Brain microvascular endothelial cell (primary cell): ENCODE measurements at regions not wholly inside any gene's neighbourhood (a gene's known extent, or its start where the extent isn't known, plus 50 kb on each side); places are given as distances from the start of the nearest gene placed in this dataset.

Source experiments
- DNase-seq: peaks from one replicate; pipeline ENCODE4 v3.0.0-alpha.2; 2020
- H3K27ac ChIP-seq: fragments of 250-450 bp; sonication (Bioruptor Pico); 2 replicates; pipeline ENCODE4 v1.5.1; 2020; ENCODE audit warnings: mild to moderate bottlenecking, moderate library complexity
- H3K27me3 ChIP-seq: fragments of 250-450 bp; sonication (Bioruptor Pico); replicated peaks from 2 replicates; pipeline ENCODE4 v1.5.1; 2020; ENCODE audit warnings: mild to moderate bottlenecking
- H3K36me3 ChIP-seq: fragments of 250-450 bp; sonication (Bioruptor Pico); replicated peaks from 2 replicates; pipeline ENCODE4 v1.5.1; 2020; ENCODE audit warnings: mild to moderate bottlenecking
- H3K4me3 ChIP-seq: 2 replicates; pipeline ENCODE4 v1.5.1; 2011; ENCODE audit warnings: low read depth, mild to moderate bottlenecking, control low read depth, low read length, moderate library complexity
- in situ Hi-C: cut with HindIII; loops from 2 replicates; pipeline ENCODE4 v1.10.0; 2017; ENCODE audit warnings: low sequenced_read_pairs, low pct_ligation_motif_present
- TF ChIP-seq, protein P1 (sequence below): IDR thresholded peaks from 2 replicates; pipeline ENCODE4 v1.5.1; 2011; ENCODE audit warnings: low read depth, mild to moderate bottlenecking, moderate library complexity, low read length, control low read depth, inconsistent platforms; ENCODE audit errors: missing control alignments

- H3K4me3 ChIP-seq, result no peak overlapping the region
- in situ Hi-C loops, result no loop called here
- H3K27me3 ChIP-seq, result no peaks in the 10 kb centered on the region
- DNase-seq, result no peak
- no peaks in the 10 kb centered on the region for H3K36me3 ChIP-seq
- H3K27ac ChIP-seq, result no peak overlapping the region
- TF ChIP-seq, protein P1, sequence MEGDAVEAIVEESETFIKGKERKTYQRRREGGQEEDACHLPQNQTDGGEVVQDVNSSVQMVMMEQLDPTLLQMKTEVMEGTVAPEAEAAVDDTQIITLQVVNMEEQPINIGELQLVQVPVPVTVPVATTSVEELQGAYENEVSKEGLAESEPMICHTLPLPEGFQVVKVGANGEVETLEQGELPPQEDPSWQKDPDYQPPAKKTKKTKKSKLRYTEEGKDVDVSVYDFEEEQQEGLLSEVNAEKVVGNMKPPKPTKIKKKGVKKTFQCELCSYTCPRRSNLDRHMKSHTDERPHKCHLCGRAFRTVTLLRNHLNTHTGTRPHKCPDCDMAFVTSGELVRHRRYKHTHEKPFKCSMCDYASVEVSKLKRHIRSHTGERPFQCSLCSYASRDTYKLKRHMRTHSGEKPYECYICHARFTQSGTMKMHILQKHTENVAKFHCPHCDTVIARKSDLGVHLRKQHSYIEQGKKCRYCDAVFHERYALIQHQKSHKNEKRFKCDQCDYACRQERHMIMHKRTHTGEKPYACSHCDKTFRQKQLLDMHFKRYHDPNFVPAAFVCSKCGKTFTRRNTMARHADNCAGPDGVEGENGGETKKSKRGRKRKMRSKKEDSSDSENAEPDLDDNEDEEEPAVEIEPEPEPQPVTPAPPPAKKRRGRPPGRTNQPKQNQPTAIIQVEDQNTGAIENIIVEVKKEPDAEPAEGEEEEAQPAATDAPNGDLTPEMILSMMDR, result no peak
These were observed 190.6 kb downstream of the MFSD1 start for GRCh38 chr3:158992463-158992862.

DNA sequence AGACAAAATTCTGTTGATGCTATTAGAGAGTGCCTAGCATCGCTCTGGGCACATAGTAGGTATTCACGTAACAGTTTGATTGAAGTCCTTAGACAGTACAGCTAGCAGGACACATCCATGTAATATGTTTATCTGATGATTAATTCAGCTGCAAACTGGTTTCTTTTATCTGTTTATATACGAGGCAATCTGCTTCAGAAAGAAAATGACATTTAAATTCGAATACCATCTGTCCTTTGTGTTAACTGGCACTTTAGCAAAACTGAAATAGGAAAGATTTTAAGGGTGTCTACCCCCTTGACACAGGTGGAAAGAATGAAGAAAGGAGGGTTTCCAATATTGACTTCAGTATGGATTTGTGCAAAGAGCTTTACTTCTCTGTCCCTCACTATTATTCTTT lies 192.5 kb downstream of the MFSD1 start:
- H3K4me3 ChIP-seq, result no peak overlapping the region
- H3K27ac ChIP-seq, result no peak overlapping the region
- no peaks in the 10 kb centered on the region for H3K27me3 ChIP-seq
- no peak for DNase-seq
- TF ChIP-seq, protein P1, result no peak
- no peaks in the 10 kb centered on the region for H3K36me3 ChIP-seq
- in situ Hi-C loops, result no loop called here

DNA sequence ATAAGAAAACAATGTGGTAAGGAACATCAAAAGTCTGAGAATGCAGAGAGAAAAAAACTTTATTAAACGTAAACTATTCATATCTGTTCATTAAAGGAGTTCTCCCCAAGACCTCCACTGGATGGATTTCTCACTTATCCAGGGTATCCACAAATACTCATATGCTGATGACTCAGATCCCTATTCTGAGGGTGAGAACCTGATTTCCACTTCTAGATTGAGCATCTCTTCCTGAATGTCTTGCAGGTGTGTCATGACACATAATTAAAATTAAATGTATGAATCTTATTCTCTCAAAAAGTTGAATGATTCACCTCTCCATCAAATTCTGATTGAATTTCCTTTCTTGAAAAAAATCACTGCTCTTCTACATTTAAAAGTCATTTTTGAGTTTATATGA lies 199.9 kb downstream of the MFSD1 start:
- in situ Hi-C loops, result no loop called here
- DNase-seq, result no peak
- H3K27me3 ChIP-seq, result no peaks in the 10 kb centered on the region
- no peak overlapping the region for H3K27ac ChIP-seq
- TF ChIP-seq, protein P1, result no peak
- no peak overlapping the region for H3K4me3 ChIP-seq
- H3K36me3 ChIP-seq, result no peaks in the 10 kb centered on the region

- Histone ChIP-seq H3K36me3 (no peaks in the 10 kb centered on the region), H3K27me3 (no peaks in the 10 kb centered on the region), H3K4me3 (no peak overlapping the region), H3K27ac (no peak overlapping the region)
- in situ Hi-C loops, result no loop called here
- TF ChIP-seq, protein P1, result no peak
- no peak for DNase-seq
These were observed 203.3 kb downstream of the MFSD1 start for GRCh38 chr3:159005137-159005536.

GRCh38 chr3:159007331-159007730 lies 205.5 kb downstream of the MFSD1 start:
- TF ChIP-seq, protein P1, result no peak
- Histone ChIP-seq H3K27me3 (no peaks in the 10 kb centered on the region), H3K4me3 (no peak overlapping the region), H3K36me3 (no peaks in the 10 kb centered on the region), H3K27ac (no peak overlapping the region)
- in situ Hi-C loops, result no loop called here
- no peak for DNase-seq

- TF ChIP-seq, protein P1, result no peak
- no peaks in the 10 kb centered on the region for H3K27me3 ChIP-seq
- DNase-seq, result no peak
- no peaks in the 10 kb centered on the region for H3K36me3 ChIP-seq
- in situ Hi-C loops, result no loop called here
- no peak overlapping the region for H3K4me3 ChIP-seq
- no peak overlapping the region for H3K27ac ChIP-seq
These were observed 206.5 kb downstream of the MFSD1 start for GRCh38 chr3:159008401-159008800.
